ENCODE measurements at regions not wholly inside any gene's neighbourhood (a gene's known extent, or its start where the extent isn't known, plus 50 kb on each side); places are given as distances from the start of the nearest gene placed in this dataset.

GRCh38 chrX:129247642-129248041 is 275.6 kb downstream of the SMARCA1 start:
- H3K27ac ChIP-seq (ENCODE audit: control insufficient read depth, insufficient read depth), result no peak overlapping the region
- no peaks in the 10 kb centered on the region for H3K4me1 ChIP-seq (ENCODE audit: control insufficient read depth, insufficient read depth, low read length)
- POLR2A ChIA-PET, result no interaction called here
- H3K9me3 ChIP-seq (replicated peaks; ENCODE audit: control insufficient read depth, insufficient read depth, low read length), result no peaks in the 10 kb centered on the region
- H3K4me3 ChIP-seq, result no peak overlapping the region
- no peak for FAIRE-seq
- in situ Hi-C loops (cut with MboI) (no loop called here), intact Hi-C loops (cut with micrococcal nuclease; ENCODE audit: unreplicated experiment) (no loop called here)
- no peak for DNase-seq (ENCODE audit: low read depth, low spot score)
- no peak overlapping the region for H3K4me2 ChIP-seq (ENCODE audit: control insufficient read depth, insufficient read depth)
- no TSS peak for BruUV-seq (replicated peaks)
- WGBS (ENCODE audit: insufficient coverage, insufficient replicate concordance, low lambda C conversion rate, missing lambda C conversion rate), result 17% methylated on average over 3 of the region's 3 CpGs
- no peak overlapping the region for H3K9ac ChIP-seq (ENCODE audit: control insufficient read depth, insufficient read depth, low read length)
- ATAC-seq, result no peak
- RAD21 ChIA-PET (ENCODE audit: unreplicated experiment), result no interaction called here
- H3K36me3 ChIP-seq (ENCODE audit: control insufficient read depth in 2 of 2, insufficient read depth in 2 of 2, low read length in 1 of 2), result no peaks in the 10 kb centered on the region
- H2AFZ ChIP-seq (ENCODE audit: control insufficient read depth, low read depth, low read length), result no peak overlapping the region
- no peak for TF ChIP-seq IRF4 (IDR thresholded peaks at IDR 0.05; ENCODE audit: low read depth, low read length)
- no peak for TF ChIP-seq CEBPZ (IDR thresholded peaks at IDR 0.05; ENCODE audit: low read depth, low read length)
- no peak for TF ChIP-seq EZH2 (IDR thresholded peaks at IDR 0.05; ENCODE audit: borderline replicate concordance, control insufficient read depth, low read depth, low read length)
- TF ChIP-seq PRDM15 (CRISPR knock-in tag; IDR thresholded peaks at IDR 0.05), result no peak
- no peak for TF ChIP-seq ZSCAN29 (IDR thresholded peaks at IDR 0.05)
- TF ChIP-seq SIX5 (IDR thresholded peaks at IDR 0.05; ENCODE audit: low read depth, low read length, severe bottlenecking), result no peak
- no peak for TF ChIP-seq HCFC1 (IDR thresholded peaks at IDR 0.05; ENCODE audit: low read length)
- no peak for TF ChIP-seq TCF3 (IDR thresholded peaks at IDR 0.05; ENCODE audit: borderline replicate concordance, insufficient read depth, low read depth, low read length)
- H3K27me3 ChIP-seq (replicated peaks in 1 of 2; ENCODE audit: control insufficient read depth in 2 of 2, insufficient read depth in 2 of 2, low read length in 1 of 2), result no peaks in the 10 kb centered on the region
- H4K20me1 ChIP-seq (ENCODE audit: control insufficient read depth, insufficient read depth), result no peaks in the 10 kb centered on the region
- SMC1A ChIA-PET (ENCODE audit: uncharacterized antibody, unreplicated experiment), result no interaction called here
- no peaks in the 10 kb centered on the region for H3K79me2 ChIP-seq (ENCODE audit: control insufficient read depth, insufficient read depth, low read length)
- CTCF ChIA-PET, result no interaction called here
